GM23248 (cell line): ENCODE measurements at regions not wholly inside any gene's neighbourhood (a gene's known extent, or its start where the extent isn't known, plus 50 kb on each side); places are given as distances from the start of the nearest gene placed in this dataset.

Experiments used
- EZH2 ChIP-seq: fragments of 200-600 bp; sonication (generic); IDR thresholded peaks from 2 replicates; pipeline ENCODE4 v1.6.1; 2018; ENCODE audit warnings: antibody characterized with exemption, mild to moderate bottlenecking; ENCODE audit not compliant: insufficient read depth, poor library complexity, severe bottlenecking
- EZH2phosphoT487 ChIP-seq: fragments of 200-600 bp; sonication (generic); IDR thresholded peaks from 2 replicates; pipeline ENCODE4 v1.6.1; 2018; ENCODE audit warnings: antibody characterized with exemption, moderate library complexity, mild to moderate bottlenecking, low read depth; ENCODE audit not compliant: insufficient read depth

GRCh38 chr3:102378216-102378615 is 56.6 kb upstream of the ZPLD1 start:
- no peak for TF ChIP-seq EZH2phosphoT487
- no peak for TF ChIP-seq EZH2
